Fibroblast of mammary gland (primary cell): ENCODE measurements at regions not wholly inside any gene's neighbourhood (a gene's known extent, or its start where the extent isn't known, plus 50 kb on each side); places are given as distances from the start of the nearest gene placed in this dataset.
"Not testable (repeated sequence)": the region's sequence is repeated elsewhere in the genome, so short reads cannot be mapped to it uniquely, and the experiment has no call there.

Experiments
- DNase-seq: peaks from one replicate; pipeline ENCODE4 v3.0.0-alpha.2; 2010; ENCODE audit warnings: low read depth
- H3K4me3 ChIP-seq: 2 replicates; pipeline ENCODE4 v1.5.1; 2011; ENCODE audit warnings: low read depth, mild to moderate bottlenecking, low read length, moderate library complexity; ENCODE audit not compliant: control insufficient read depth
- CTCF ChIP-seq: conservative IDR thresholded peaks from 2 replicates; pipeline ENCODE4 v1.5.1; 2011; ENCODE audit warnings: low read depth, low read length, inconsistent platforms; ENCODE audit not compliant: control insufficient read depth, insufficient read depth

- no peak overlapping the region for H3K4me3 ChIP-seq
- peak; percentile 45 for DNase-seq
- no peak for TF ChIP-seq CTCF
Observed at GRCh38 chr4:137370206-137370633, 162.1 kb downstream of the PCDH18 start.

- H3K4me3 ChIP-seq, result no peak overlapping the region
- peak; percentile 90 for DNase-seq
- no peak for TF ChIP-seq CTCF
Observed at GRCh38 chr4:137367620-137368019, 164.7 kb downstream of the PCDH18 start.

DNA sequence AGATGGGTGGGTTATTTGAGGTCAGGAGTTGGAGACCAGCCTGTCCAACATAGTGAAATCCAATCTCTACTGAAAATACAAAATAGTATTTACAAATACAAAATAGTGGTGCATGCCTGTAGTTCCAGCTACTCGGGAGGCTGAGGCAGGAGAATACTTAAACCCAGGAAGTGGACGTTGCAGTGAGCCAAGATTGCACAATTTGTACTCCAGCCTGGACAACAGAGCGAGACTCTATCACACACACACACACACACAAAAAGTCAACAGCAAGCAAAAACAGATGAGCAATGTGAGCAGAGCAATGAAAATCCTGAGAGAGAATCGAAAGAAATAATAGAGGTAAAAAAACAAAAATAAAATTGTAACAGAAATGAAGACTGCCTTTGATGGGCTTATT lies 168.8 kb downstream of the PCDH18 start:
- no peak for DNase-seq
- H3K4me3 ChIP-seq, result no peak overlapping the region
- no peak for TF ChIP-seq CTCF

GRCh38 chr4:137361756-137362470 lies 170.4 kb downstream of the PCDH18 start:
- H3K4me3 ChIP-seq, result no peak overlapping the region
- peak; percentile 31 for DNase-seq
- no peak for TF ChIP-seq CTCF

GRCh38 chr4:137360761-137361160 lies 171.5 kb downstream of the PCDH18 start:
- no peak overlapping the region for H3K4me3 ChIP-seq
- TF ChIP-seq CTCF, result no peak
- DNase-seq, result no peak

GRCh38 chr4:137359691-137360315 lies 172.5 kb downstream of the PCDH18 start:
- DNase-seq, result peak; percentile 72
- no peak for TF ChIP-seq CTCF
- no peak overlapping the region for H3K4me3 ChIP-seq

- not testable (repeated sequence) for DNase-seq
Observed at GRCh38 chr4:137354562-137354961, 177.7 kb downstream of the PCDH18 start.

More at GRCh38 chr4:137354562-137354961, 177.7 kb downstream of the PCDH18 start:
- H3K4me3 ChIP-seq, result not testable (repeated sequence)
